HepG2 (cell line): ENCODE measurements at regions not wholly inside any gene's neighbourhood (a gene's known extent, or its start where the extent isn't known, plus 50 kb on each side); places are given as distances from the start of the nearest gene placed in this dataset.
A peak's percentile ranks its signal among the peaks of the same experiment; 100 is the strongest.

ENCODE experiments used
- AGO2 ChIP-seq: fragments of 200-400 bp; formaldehyde crosslinking; optimal IDR thresholded peaks from 2 replicates; pipeline ENCODE3; 2017; ENCODE audit warnings: mild to moderate bottlenecking, low read depth, low read length, moderate library complexity
- BCL6 ChIP-seq: IDR thresholded peaks from 2 replicates; pipeline ENCODE4 v1.6.1; 2016; ENCODE audit warnings: missing genetic modification reagents, missing compliant biosample characterization
- CBX5 ChIP-seq: sonication (generic); formaldehyde crosslinking; IDR thresholded peaks from 2 replicates; pipeline ENCODE4 v1.4.0; 2020; ENCODE audit warnings: missing genetic modification reagents, borderline replicate concordance
- CHCHD3 ChIP-seq: sonication (generic); formaldehyde crosslinking; IDR thresholded peaks from 2 replicates; pipeline ENCODE4 v1.8.0; 2022; ENCODE audit warnings: mild to moderate bottlenecking, missing genetic modification reagents, moderate library complexity
- ELF1 ChIP-seq: sonication (generic); formaldehyde crosslinking; IDR thresholded peaks from 2 replicates; pipeline ENCODE4 v1.4.0; 2020; ENCODE audit warnings: missing genetic modification reagents
- HHEX ChIP-seq: IDR thresholded peaks from 2 replicates; pipeline ENCODE4 v1.6.1; 2016; ENCODE audit warnings: control low read depth
- HIVEP1 ChIP-seq: sonication (generic); formaldehyde crosslinking; IDR thresholded peaks from 2 replicates; pipeline ENCODE4 v1.4.0; 2020; ENCODE audit warnings: mild to moderate bottlenecking, missing genetic modification reagents
- KAT2B ChIP-seq: fragments of 150-350 bp; IDR thresholded peaks from 2 replicates; pipeline ENCODE4 v1.6.1; 2014; ENCODE audit warnings: low read depth, low read length, borderline replicate concordance
- KAT8 ChIP-seq: IDR thresholded peaks from 2 replicates; pipeline ENCODE4 v1.6.1; 2016; ENCODE audit warnings: missing genetic modification reagents, missing compliant biosample characterization
- RXRA ChIP-seq: sonication (generic); formaldehyde crosslinking; IDR thresholded peaks from 2 replicates; pipeline ENCODE4 v1.5.1; 2020; ENCODE audit warnings: missing genetic modification reagents
- SNAI1 ChIP-seq: sonication (generic); formaldehyde crosslinking; IDR thresholded peaks from 2 replicates; pipeline ENCODE4 v1.5.0; 2020; ENCODE audit warnings: mild to moderate bottlenecking, missing genetic modification reagents, borderline replicate concordance
- STAG1 ChIP-seq: sonication (generic); formaldehyde crosslinking; IDR thresholded peaks from 2 replicates; pipeline ENCODE4 v1.4.0; 2020; ENCODE audit warnings: missing genetic modification reagents
- ZBTB21 ChIP-seq: sonication (generic); formaldehyde crosslinking; IDR thresholded peaks from 2 replicates; pipeline ENCODE4 v1.4.0; 2020; ENCODE audit warnings: missing genetic modification reagents
- ZFP91 ChIP-seq: sonication (generic); formaldehyde crosslinking; IDR thresholded peaks from 2 replicates; pipeline ENCODE4 v1.9.0; 2022; ENCODE audit warnings: missing genetic modification reagents, mild to moderate bottlenecking, borderline replicate concordance
- ZNF501 ChIP-seq: sonication (generic); formaldehyde crosslinking; IDR thresholded peaks from 2 replicates; pipeline ENCODE4 v1.5.1; 2020; ENCODE audit warnings: mild to moderate bottlenecking, moderate library complexity, missing genetic modification reagents
- ZNF503 ChIP-seq: sonication (generic); formaldehyde crosslinking; IDR thresholded peaks from 2 replicates; pipeline ENCODE4 v1.4.0; 2020; ENCODE audit warnings: missing genetic modification reagents
- ZNF589 ChIP-seq: sonication (generic); formaldehyde crosslinking; conservative IDR thresholded peaks from 2 replicates; pipeline ENCODE4 v1.8.0; 2022; ENCODE audit warnings: mild to moderate bottlenecking, moderate library complexity, missing genetic modification reagents
- ZNF674 ChIP-seq: sonication (generic); formaldehyde crosslinking; IDR thresholded peaks from 2 replicates; pipeline ENCODE4 v1.5.0; 2020; ENCODE audit warnings: low read depth, mild to moderate bottlenecking, missing genetic modification reagents
- ZNF776 ChIP-seq: sonication (generic); formaldehyde crosslinking; IDR thresholded peaks from 2 replicates; pipeline ENCODE4 v1.4.0; 2020; ENCODE audit warnings: mild to moderate bottlenecking, missing genetic modification reagents
- ZNF883 ChIP-seq: sonication (generic); formaldehyde crosslinking; IDR thresholded peaks from 2 replicates; pipeline ENCODE4 v1.5.1; 2020; ENCODE audit warnings: mild to moderate bottlenecking, missing genetic modification reagents; ENCODE audit errors: not compliant biosample characterization
- ZSCAN30 ChIP-seq: sonication (generic); formaldehyde crosslinking; IDR thresholded peaks from 2 replicates; pipeline ENCODE4 v1.5.0; 2020; ENCODE audit warnings: mild to moderate bottlenecking, missing genetic modification reagents
- TF ChIP-seq, protein P1 (sequence below): sonication (generic); formaldehyde crosslinking; IDR thresholded peaks from 2 replicates; pipeline ENCODE4 v1.9.0; 2021; ENCODE audit warnings: missing genetic modification reagents, borderline replicate concordance
- TF ChIP-seq, protein P2 (sequence below): sonication (generic); formaldehyde crosslinking; IDR thresholded peaks from 2 replicates; pipeline ENCODE4 v1.4.0; 2020; ENCODE audit warnings: missing genetic modification reagents, borderline replicate concordance

GRCh38 chr10:78972160-78972946, 96.4 kb upstream of the ZMIZ1 start (continued):
- TF ChIP-seq ZNF589 (0 out of 2 replicates have a peak, but pooled peaks have one; percentile 29), ELF1 (CRISPR knock-in tag) (peak; percentile 2), SNAI1 (peak; percentile 39; the same call in 1 of the 2 replicates), ZNF501 (CRISPR knock-in tag) (peak; percentile 43; the same call in 1 of the 2 replicates), HIVEP1 (CRISPR knock-in tag) (no peak), HHEX (CRISPR knock-in tag) (no peak), RXRA (CRISPR knock-in tag) (peak; percentile 90), STAG1 (CRISPR knock-in tag) (0 out of 2 replicates have a peak, but pooled peaks have one; percentile 2), KAT8 (CRISPR knock-in tag) (peak; percentile 30; the same call in 1 of the 2 replicates), CHCHD3 (0 out of 2 replicates have a peak, but pooled peaks have one; percentile 77), ZBTB21 (no peak), ZNF776 (CRISPR knock-in tag) (peak; percentile 54; the same call in 1 of the 2 replicates), AGO2 (peak; percentile 93), ZNF883 (CRISPR knock-in tag) (peak; percentile 10), ZFP91 (CRISPR knock-in tag) (peak; percentile 77), ZNF674 (CRISPR knock-in tag) (peak; percentile 63; the same call in 1 of the 2 replicates), BCL6 (CRISPR knock-in tag) (no peak; the same call in 1 of the 2 replicates), KAT2B (no peak), ZNF503 (peak; percentile 29; the same call in 1 of the 2 replicates), ZSCAN30 (0 out of 2 replicates have a peak, but pooled peaks have one; percentile 18), CBX5 (peak; percentile 83; the same call in 1 of the 2 replicates)
- TF ChIP-seq, protein P1, sequence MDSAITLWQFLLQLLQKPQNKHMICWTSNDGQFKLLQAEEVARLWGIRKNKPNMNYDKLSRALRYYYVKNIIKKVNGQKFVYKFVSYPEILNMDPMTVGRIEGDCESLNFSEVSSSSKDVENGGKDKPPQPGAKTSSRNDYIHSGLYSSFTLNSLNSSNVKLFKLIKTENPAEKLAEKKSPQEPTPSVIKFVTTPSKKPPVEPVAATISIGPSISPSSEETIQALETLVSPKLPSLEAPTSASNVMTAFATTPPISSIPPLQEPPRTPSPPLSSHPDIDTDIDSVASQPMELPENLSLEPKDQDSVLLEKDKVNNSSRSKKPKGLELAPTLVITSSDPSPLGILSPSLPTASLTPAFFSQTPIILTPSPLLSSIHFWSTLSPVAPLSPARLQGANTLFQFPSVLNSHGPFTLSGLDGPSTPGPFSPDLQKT (CRISPR knock-in tag) = no peak
- TF ChIP-seq, protein P2, sequence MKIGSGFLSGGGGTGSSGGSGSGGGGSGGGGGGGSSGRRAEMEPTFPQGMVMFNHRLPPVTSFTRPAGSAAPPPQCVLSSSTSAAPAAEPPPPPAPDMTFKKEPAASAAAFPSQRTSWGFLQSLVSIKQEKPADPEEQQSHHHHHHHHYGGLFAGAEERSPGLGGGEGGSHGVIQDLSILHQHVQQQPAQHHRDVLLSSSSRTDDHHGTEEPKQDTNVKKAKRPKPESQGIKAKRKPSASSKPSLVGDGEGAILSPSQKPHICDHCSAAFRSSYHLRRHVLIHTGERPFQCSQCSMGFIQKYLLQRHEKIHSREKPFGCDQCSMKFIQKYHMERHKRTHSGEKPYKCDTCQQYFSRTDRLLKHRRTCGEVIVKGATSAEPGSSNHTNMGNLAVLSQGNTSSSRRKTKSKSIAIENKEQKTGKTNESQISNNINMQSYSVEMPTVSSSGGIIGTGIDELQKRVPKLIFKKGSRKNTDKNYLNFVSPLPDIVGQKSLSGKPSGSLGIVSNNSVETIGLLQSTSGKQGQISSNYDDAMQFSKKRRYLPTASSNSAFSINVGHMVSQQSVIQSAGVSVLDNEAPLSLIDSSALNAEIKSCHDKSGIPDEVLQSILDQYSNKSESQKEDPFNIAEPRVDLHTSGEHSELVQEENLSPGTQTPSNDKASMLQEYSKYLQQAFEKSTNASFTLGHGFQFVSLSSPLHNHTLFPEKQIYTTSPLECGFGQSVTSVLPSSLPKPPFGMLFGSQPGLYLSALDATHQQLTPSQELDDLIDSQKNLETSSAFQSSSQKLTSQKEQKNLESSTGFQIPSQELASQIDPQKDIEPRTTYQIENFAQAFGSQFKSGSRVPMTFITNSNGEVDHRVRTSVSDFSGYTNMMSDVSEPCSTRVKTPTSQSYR = peak; percentile 72
